OCI-LY1 (cell line): ENCODE measurements at regions not wholly inside any gene's neighbourhood (a gene's known extent, or its start where the extent isn't known, plus 50 kb on each side); places are given as distances from the start of the nearest gene placed in this dataset.

Experiments used
- EZH2 ChIP-seq: fragments of 200-600 bp; sonication (generic), shearing (Covaris generic); IDR thresholded peaks from 2 replicates; pipeline ENCODE4 v1.8.0; 2017; ENCODE audit warnings: borderline replicate concordance, mixed run types, mild to moderate bottlenecking, antibody characterized with exemption, low read length, moderate library complexity, mixed read lengths
- TF ChIP-seq, protein P1 (sequence below): fragments of 200-600 bp; sonication (generic), shearing (Covaris generic); IDR thresholded peaks from 2 replicates; pipeline ENCODE4 v1.5.1; 2017; ENCODE audit warnings: mild to moderate bottlenecking, antibody characterized with exemption, low read length, moderate library complexity, mixed read lengths

- TF ChIP-seq, protein P1, sequence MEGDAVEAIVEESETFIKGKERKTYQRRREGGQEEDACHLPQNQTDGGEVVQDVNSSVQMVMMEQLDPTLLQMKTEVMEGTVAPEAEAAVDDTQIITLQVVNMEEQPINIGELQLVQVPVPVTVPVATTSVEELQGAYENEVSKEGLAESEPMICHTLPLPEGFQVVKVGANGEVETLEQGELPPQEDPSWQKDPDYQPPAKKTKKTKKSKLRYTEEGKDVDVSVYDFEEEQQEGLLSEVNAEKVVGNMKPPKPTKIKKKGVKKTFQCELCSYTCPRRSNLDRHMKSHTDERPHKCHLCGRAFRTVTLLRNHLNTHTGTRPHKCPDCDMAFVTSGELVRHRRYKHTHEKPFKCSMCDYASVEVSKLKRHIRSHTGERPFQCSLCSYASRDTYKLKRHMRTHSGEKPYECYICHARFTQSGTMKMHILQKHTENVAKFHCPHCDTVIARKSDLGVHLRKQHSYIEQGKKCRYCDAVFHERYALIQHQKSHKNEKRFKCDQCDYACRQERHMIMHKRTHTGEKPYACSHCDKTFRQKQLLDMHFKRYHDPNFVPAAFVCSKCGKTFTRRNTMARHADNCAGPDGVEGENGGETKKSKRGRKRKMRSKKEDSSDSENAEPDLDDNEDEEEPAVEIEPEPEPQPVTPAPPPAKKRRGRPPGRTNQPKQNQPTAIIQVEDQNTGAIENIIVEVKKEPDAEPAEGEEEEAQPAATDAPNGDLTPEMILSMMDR = no peak
- no peak for TF ChIP-seq EZH2
Measured at GRCh38 chr5:62084391-62084790, 221.6 kb upstream of the KIF2A start.
